ENCODE measurements at regions not wholly inside any gene's neighbourhood (a gene's known extent, or its start where the extent isn't known, plus 50 kb on each side); places are given as distances from the start of the nearest gene placed in this dataset.

DNA sequence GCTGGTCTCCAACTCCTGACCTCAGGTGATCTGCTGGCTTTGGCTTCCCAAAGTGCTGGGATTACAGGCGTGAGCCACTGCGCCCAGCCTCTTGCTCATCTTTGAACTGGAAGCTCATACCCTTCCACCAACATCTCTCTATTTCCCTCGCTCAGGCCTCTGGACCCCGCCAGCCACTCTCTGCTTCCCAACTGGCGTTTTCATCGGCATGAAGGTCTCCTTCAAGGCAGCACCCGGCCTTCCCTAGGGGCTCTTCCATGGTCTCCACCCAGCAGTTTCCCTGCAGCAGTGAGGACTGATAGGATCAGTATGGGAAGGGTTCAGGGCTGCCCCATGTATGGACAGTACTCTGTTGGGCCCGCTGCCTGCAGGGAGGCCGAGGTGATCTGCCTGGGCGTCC is 65.8 kb upstream of the HS6ST1 start:
- H3K4me3 ChIP-seq (ENCODE audit: low read depth, low read length) = no peak overlapping the region
- H3K36me3 ChIP-seq (ENCODE audit: insufficient read depth, low read length) = no peaks in the 10 kb centered on the region
- H3K27me3 ChIP-seq (ENCODE audit: insufficient read depth, low read length) = no peaks in the 10 kb centered on the region
- no peak overlapping the region for H3K27ac ChIP-seq (ENCODE audit: low read depth, low read length)
- peaks cover 2% of the 10 kb centered on the region for H3K4me1 ChIP-seq (ENCODE audit: control insufficient read depth, insufficient read depth, low read length, unreplicated experiment)
- no peaks in the 10 kb centered on the region for H3K79me2 ChIP-seq (ENCODE audit: control insufficient read depth, insufficient read depth, low read length, unreplicated experiment)
- no peak overlapping the region for H2AFZ ChIP-seq (ENCODE audit: low read length, unreplicated experiment)

DNA sequence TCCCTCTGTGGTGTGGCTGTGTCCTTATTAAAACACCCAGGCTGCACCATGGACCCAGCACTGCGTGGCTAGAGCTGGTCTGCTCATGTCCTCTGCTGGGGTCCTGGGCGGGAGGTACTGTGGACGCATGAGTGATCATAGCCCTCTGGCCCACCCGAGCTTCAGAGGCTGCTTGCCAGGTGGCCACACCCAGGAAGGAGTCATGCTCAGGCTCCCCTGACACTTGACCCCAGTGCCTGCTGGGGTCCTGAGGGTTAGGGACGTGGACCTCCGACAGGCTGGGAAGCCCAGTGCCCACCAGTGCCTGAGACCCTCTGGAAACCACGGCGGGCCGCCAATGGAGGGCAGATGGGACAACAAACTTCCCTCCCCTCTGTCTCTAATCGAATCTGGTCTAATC is 66.3 kb upstream of the HS6ST1 start:
- no peaks in the 10 kb centered on the region for H3K4me1 ChIP-seq (ENCODE audit: control insufficient read depth, insufficient read depth, low read length, unreplicated experiment)
- H3K27ac ChIP-seq (ENCODE audit: low read depth, low read length) = no peak overlapping the region
- H3K4me3 ChIP-seq (ENCODE audit: low read depth, low read length) = no peak overlapping the region
- no peak overlapping the region for H2AFZ ChIP-seq (ENCODE audit: low read length, unreplicated experiment)
- no peaks in the 10 kb centered on the region for H3K36me3 ChIP-seq (ENCODE audit: insufficient read depth, low read length)
- no peaks in the 10 kb centered on the region for H3K27me3 ChIP-seq (ENCODE audit: insufficient read depth, low read length)
- H3K79me2 ChIP-seq (ENCODE audit: control insufficient read depth, insufficient read depth, low read length, unreplicated experiment) = no peaks in the 10 kb centered on the region

DNA sequence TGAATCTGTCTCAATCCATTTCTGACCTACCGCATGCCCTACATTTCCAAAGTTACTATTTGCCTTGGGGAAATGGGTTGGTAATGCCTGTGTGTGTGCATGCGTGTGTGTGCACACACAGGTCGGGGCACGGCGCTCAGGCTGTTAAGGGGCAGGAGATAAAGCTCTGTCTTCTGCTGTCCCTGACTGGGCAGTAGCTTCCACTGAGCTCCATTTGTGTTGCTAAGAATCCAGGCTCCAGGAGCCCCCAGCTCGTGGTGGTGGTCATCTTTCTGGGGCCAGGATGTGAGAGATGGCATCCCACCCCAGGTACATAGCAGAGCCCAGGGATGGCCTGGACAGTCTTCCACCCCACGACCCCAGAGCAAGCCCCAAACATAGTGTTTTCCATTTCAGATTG is 66.7 kb upstream of the HS6ST1 start:
- H3K4me3 ChIP-seq (ENCODE audit: low read depth, low read length) = no peak overlapping the region
- no peak overlapping the region for H2AFZ ChIP-seq (ENCODE audit: low read length, unreplicated experiment)
- no peaks in the 10 kb centered on the region for H3K79me2 ChIP-seq (ENCODE audit: control insufficient read depth, insufficient read depth, low read length, unreplicated experiment)
- no peaks in the 10 kb centered on the region for H3K36me3 ChIP-seq (ENCODE audit: insufficient read depth, low read length)
- no peaks in the 10 kb centered on the region for H3K27me3 ChIP-seq (ENCODE audit: insufficient read depth, low read length)
- no peaks in the 10 kb centered on the region for H3K4me1 ChIP-seq (ENCODE audit: control insufficient read depth, insufficient read depth, low read length, unreplicated experiment)
- H3K27ac ChIP-seq (ENCODE audit: low read depth, low read length) = no peak overlapping the region

DNA sequence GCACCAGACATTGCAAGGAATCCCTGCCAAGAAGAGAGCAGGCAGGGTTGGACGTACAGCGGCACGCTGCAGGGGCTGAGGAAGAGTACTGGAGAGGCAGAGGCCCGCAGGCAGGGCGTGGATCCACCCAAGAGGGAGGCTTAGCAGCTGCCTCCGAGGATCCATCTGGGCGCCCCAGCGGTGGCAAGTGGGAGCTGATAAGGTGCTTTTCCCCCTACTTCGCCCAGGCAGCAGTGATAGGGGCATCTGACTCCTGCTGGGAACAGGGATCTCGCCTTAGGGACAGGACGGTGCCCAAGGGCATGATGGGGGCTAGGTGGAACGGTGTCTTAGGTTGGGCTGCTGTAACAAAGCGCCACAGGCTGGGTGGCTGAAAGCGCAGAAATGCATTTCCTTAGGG is 67.4 kb upstream of the HS6ST1 start:
- Histone ChIP-seq H3K36me3 (ENCODE audit: insufficient read depth, low read length) (no peaks in the 10 kb centered on the region), H3K4me3 (ENCODE audit: low read depth, low read length) (no peak overlapping the region), H3K27ac (ENCODE audit: low read depth, low read length) (no peak overlapping the region), H3K79me2 (ENCODE audit: control insufficient read depth, insufficient read depth, low read length, unreplicated experiment) (no peaks in the 10 kb centered on the region), H3K27me3 (ENCODE audit: insufficient read depth, low read length) (no peaks in the 10 kb centered on the region), H2AFZ (ENCODE audit: low read length, unreplicated experiment) (no peak overlapping the region), H3K4me1 (ENCODE audit: control insufficient read depth, insufficient read depth, low read length, unreplicated experiment) (no peaks in the 10 kb centered on the region)

DNA sequence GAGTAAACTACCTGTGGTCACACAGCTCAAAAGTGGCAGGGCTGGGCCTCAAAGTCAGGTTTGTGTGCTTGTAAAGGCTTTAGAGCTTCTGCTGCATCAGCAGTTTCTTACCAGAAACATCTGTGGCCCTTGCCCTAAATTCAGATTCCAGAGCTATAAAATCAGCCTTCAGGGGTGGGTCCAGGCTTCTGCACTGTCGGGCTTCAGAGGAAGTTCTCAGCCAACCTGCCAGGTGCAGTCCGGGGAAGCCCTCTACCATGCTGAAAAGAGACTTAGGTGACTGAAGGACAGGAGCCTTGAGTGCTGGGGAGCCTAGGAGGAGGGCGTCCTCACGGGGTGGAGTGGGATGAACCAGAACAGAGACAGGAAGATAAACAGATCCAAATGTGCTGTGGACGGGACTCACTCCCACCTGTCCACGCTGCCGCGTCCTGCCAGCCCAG is 69.9 kb upstream of the HS6ST1 start:
- Histone ChIP-seq H3K4me3 (ENCODE audit: low read depth, low read length) (no peak overlapping the region), H3K36me3 (ENCODE audit: insufficient read depth, low read length) (no peaks in the 10 kb centered on the region), H2AFZ (ENCODE audit: low read length, unreplicated experiment) (peak overlapping the region; percentile 14), H3K79me2 (ENCODE audit: control insufficient read depth, insufficient read depth, low read length, unreplicated experiment) (no peaks in the 10 kb centered on the region), H3K27me3 (ENCODE audit: insufficient read depth, low read length) (no peaks in the 10 kb centered on the region), H3K4me1 (ENCODE audit: control insufficient read depth, insufficient read depth, low read length, unreplicated experiment) (no peaks in the 10 kb centered on the region), H3K27ac (ENCODE audit: low read depth, low read length) (no peak overlapping the region)

DNA sequence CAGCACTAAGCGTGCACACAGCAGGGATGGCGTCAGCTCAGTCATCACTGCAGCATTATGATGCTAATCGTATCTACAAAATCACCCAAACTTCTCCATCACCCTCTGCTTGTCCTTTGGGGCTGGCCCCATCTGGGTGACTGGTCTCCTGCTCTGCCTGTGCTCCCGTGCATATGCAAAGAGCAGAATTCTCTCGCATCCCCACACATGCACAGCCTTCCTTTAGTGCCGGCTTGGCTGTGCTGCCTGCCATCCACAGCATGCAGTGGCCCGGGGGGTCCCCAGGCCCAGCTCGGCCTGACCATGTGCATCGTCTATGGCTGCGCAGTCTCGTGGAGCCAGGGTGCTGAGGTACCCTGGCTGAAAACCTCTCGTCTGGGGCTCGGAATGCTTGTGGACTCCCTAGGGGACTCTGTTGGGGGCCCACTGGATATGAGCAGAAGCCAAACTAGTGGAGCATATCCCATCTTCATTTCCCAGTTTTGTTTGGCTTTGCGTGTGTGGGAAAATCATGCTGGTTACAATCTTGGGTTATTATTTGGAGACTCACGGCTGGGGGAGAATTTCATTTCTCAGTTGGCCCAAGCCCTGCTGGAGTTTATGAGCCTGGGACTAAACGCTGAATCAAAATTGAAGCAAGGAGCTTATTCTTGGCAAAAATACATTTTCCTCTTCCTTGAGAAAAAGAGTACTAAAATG is 70.9 kb upstream of the HS6ST1 start:
- H3K4me3 ChIP-seq (ENCODE audit: low read depth, low read length) = no peak overlapping the region
- H3K36me3 ChIP-seq (ENCODE audit: insufficient read depth, low read length) = no peaks in the 10 kb centered on the region
- H3K4me1 ChIP-seq (ENCODE audit: control insufficient read depth, insufficient read depth, low read length, unreplicated experiment) = no peaks in the 10 kb centered on the region
- no peak overlapping the region for H3K27ac ChIP-seq (ENCODE audit: low read depth, low read length)
- H3K79me2 ChIP-seq (ENCODE audit: control insufficient read depth, insufficient read depth, low read length, unreplicated experiment) = no peaks in the 10 kb centered on the region
- no peaks in the 10 kb centered on the region for H3K27me3 ChIP-seq (ENCODE audit: insufficient read depth, low read length)
- H2AFZ ChIP-seq (ENCODE audit: low read length, unreplicated experiment) = no peak overlapping the region

DNA sequence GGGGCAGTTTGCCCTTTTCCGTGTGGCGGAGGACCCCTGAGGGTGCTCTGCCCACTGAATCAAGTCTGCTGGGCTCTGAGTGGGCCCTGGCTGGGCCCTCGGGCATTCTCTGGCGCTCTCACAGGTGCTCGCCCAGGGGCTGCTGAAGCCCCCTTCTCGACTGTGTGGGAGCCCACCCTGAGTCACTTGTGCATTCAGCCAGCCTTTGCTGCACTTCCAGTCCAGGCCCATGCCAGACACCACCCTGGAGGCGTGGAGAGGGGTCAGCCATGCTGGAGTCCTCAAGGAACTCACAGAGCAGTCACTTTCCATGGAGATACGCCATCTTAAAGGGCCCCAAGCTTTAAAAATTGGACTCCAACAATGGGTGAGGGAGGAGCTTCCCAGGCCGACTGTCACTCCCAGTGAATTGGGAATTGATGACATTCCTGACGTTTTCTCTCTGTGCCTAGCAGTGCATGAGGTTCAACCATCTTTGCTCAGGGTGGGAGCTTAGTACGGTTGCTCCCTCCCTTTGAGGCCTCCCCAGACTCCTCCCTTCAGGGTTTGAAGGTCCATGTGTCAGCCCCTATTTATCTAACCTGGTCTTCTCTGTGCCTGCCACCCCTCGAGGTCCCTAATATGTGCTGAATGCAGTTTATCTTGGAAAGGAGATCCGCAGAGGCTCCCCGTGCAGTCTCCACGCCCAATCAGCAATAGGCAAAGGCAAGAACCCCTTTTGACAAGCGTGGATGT is 71.8 kb upstream of the HS6ST1 start:
- no peaks in the 10 kb centered on the region for H3K79me2 ChIP-seq (ENCODE audit: control insufficient read depth, insufficient read depth, low read length, unreplicated experiment)
- no peak overlapping the region for H2AFZ ChIP-seq (ENCODE audit: low read length, unreplicated experiment)
- H3K27me3 ChIP-seq (ENCODE audit: insufficient read depth, low read length) = no peaks in the 10 kb centered on the region
- H3K36me3 ChIP-seq (ENCODE audit: insufficient read depth, low read length) = no peaks in the 10 kb centered on the region
- no peaks in the 10 kb centered on the region for H3K4me1 ChIP-seq (ENCODE audit: control insufficient read depth, insufficient read depth, low read length, unreplicated experiment)
- H3K27ac ChIP-seq (ENCODE audit: low read depth, low read length) = no peak overlapping the region
- no peak overlapping the region for H3K4me3 ChIP-seq (ENCODE audit: low read depth, low read length)

DNA sequence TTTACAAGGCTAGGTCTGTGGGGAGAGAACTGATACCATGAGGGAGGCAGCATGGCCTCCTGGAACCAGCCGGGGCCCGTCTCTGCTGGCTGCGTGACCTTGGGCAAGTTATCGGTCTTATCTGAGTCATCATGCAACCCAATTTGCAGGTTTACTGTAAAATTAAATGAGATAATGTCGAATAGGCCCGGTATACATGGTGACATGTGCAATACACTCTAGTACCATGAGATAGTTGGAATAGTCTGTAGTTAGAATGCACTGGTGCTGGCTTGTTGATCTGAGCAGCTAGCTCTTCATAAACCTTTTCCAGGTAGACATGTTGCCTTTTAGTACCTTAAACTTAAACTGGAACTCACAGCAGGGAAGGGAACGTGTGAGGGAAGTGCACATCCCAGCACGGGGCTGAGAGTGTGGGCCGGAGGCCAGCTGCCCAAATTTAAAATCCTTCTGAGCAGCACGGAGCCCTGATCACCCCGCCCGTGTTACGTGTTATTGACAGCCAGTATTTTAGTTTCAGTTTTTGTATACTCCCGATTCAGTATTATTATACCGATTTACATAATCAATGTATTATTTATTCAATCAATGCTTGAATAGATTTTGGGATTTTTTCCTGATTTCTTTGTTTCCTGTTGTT is 72.4 kb upstream of the HS6ST1 start:
- no peak overlapping the region for H3K4me3 ChIP-seq (ENCODE audit: low read depth, low read length)
- H3K4me1 ChIP-seq (ENCODE audit: control insufficient read depth, insufficient read depth, low read length, unreplicated experiment) = no peaks in the 10 kb centered on the region
- no peak overlapping the region for H3K27ac ChIP-seq (ENCODE audit: low read depth, low read length)
- H3K36me3 ChIP-seq (ENCODE audit: insufficient read depth, low read length) = no peaks in the 10 kb centered on the region
- no peaks in the 10 kb centered on the region for H3K79me2 ChIP-seq (ENCODE audit: control insufficient read depth, insufficient read depth, low read length, unreplicated experiment)
- no peak overlapping the region for H2AFZ ChIP-seq (ENCODE audit: low read length, unreplicated experiment)
- no peaks in the 10 kb centered on the region for H3K27me3 ChIP-seq (ENCODE audit: insufficient read depth, low read length)

DNA sequence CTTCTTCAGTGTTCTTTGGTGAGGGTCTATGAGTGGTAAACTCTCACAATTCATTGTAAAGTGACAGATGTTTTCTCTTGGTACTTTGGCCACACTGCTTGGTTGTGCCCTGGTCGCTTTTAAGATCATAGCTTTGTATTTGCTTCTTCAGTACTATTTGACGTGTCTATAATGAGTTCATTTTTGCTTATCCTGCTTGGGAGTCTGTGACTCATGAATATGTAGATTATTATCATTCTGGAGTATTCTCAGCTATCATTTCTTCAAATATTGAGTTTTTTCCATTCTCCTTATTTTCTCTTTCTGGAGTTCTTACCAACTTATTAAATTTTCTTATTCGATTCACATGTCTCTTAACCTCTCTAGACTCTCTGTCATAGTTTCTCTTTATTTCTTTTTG is 73.0 kb upstream of the HS6ST1 start:
- no peaks in the 10 kb centered on the region for H3K27me3 ChIP-seq (ENCODE audit: insufficient read depth, low read length)
- no peak overlapping the region for H3K27ac ChIP-seq (ENCODE audit: low read depth, low read length)
- no peak overlapping the region for H2AFZ ChIP-seq (ENCODE audit: low read length, unreplicated experiment)
- no peaks in the 10 kb centered on the region for H3K79me2 ChIP-seq (ENCODE audit: control insufficient read depth, insufficient read depth, low read length, unreplicated experiment)
- no peaks in the 10 kb centered on the region for H3K36me3 ChIP-seq (ENCODE audit: insufficient read depth, low read length)
- H3K4me3 ChIP-seq (ENCODE audit: low read depth, low read length) = no peak overlapping the region
- no peaks in the 10 kb centered on the region for H3K4me1 ChIP-seq (ENCODE audit: control insufficient read depth, insufficient read depth, low read length, unreplicated experiment)

DNA sequence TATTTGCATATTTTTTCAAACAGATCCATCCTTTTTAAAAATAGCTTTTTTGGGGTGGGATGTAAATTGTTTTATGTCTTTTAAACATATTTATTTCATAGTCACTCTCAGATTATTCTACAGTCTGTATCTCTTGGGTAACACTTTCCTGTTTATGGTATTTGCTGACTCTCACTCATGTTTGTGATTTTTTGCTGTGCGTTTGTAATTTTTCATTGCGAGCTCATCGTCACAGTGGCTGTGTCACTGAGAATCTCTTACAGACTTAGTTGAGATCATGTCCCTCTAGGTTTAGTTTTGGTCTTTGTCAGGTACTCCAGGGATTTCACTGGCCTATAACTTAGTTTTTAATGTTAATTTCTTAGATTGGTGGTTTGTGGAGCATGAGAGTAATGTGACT is 73.5 kb upstream of the HS6ST1 start:
- no peaks in the 10 kb centered on the region for H3K4me1 ChIP-seq (ENCODE audit: control insufficient read depth, insufficient read depth, low read length, unreplicated experiment)
- no peak overlapping the region for H2AFZ ChIP-seq (ENCODE audit: low read length, unreplicated experiment)
- no peaks in the 10 kb centered on the region for H3K79me2 ChIP-seq (ENCODE audit: control insufficient read depth, insufficient read depth, low read length, unreplicated experiment)
- no peaks in the 10 kb centered on the region for H3K36me3 ChIP-seq (ENCODE audit: insufficient read depth, low read length)
- H3K27ac ChIP-seq (ENCODE audit: low read depth, low read length) = no peak overlapping the region
- no peak overlapping the region for H3K4me3 ChIP-seq (ENCODE audit: low read depth, low read length)
- H3K27me3 ChIP-seq (ENCODE audit: insufficient read depth, low read length) = no peaks in the 10 kb centered on the region
